Kasumi-1 (cell line): ENCODE measurements at regions not wholly inside any gene's neighbourhood (a gene's known extent, or its start where the extent isn't known, plus 50 kb on each side); places are given as distances from the start of the nearest gene placed in this dataset.

ENCODE experiments used
- DNase-seq, 2 experiments: peaks; one replicate each; lab custom pipeline; 2025; lab: John Stamatoyannopoulos, UW

DNA sequence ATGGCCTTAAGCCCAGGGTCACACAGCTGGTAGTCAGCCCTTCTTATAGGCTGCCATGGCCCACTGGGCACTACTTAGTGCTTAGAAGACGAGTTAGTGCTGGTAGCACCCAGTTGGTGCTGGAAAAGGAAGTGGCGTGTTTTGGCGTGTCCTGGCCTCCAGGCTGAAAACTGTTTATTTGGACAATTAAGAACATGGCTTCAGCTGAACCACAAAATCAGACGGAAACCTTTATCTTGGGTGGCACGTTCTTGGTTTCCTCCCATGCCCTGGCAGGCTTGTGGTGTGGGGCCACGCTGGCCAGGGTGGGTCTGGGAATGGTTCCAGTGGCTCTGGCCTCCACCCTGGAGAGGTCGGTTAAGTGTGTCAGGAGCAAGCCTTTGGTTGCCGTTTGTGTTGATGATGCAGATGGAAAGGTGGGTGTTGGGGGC lies 141.5 kb upstream of the HAAO start:
- DNase-seq = no peak

DNA sequence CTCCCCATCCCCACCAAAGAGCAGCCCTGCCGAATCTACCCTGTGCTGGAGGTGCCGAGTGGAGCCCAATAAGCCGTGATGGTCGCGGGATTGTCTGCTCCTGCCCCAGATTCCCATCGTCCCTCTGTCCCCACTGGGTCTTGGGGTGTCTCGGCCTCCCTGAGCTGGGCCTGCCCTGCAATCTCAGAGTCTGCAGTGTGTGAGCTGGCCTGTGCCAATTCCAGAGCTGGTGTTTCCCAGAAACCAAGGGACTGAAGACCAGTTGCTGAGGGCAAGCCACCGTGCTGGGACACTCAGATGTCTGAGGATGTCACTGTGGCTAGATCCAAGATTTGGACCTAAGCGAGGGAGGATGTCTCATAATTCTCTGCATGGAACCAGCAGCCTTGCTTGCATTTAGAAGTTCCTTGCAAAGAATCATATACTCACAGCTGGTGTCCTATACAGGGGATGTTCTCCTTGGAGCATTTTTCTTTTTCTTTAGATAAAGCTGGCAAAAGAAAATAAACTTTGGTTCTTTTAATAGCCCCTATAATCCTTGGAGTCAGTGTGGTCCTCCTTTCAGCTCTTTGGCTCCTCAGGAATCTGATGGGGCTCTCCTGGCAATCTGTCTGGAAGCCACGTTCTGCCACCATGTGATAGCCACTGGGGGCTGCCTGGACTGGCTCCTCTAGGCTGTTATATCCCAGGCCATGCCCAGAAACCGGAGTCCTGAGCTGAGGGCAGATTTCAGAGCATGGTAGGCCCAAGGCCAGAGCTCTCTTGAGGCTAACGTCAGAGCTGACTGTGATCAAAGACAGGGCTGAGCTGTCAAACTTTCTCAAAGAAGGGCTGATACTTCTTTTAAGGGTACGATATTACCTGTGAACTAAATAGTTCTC lies 140.1 kb upstream of the HAAO start:
- no peak for DNase-seq

DNA sequence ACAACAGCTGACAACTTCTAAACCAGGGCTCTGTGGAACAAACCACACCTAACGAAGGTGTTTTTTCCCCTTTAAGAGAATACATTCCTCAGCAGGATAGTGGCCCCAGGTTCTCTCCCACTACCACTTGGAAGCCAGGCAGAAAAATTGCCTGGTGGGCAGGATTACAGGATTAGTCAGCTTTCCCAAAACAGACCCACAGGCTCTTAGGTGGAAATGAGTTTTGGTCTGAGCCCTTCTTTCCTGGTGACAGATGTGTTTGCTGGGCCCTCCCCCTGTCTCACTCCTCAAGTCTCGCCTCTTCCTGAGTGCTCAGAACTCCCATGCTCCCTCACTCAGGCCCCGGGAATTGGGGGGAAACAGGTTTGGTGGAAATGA lies 139.4 kb upstream of the HAAO start:
- no peak for DNase-seq

DNA sequence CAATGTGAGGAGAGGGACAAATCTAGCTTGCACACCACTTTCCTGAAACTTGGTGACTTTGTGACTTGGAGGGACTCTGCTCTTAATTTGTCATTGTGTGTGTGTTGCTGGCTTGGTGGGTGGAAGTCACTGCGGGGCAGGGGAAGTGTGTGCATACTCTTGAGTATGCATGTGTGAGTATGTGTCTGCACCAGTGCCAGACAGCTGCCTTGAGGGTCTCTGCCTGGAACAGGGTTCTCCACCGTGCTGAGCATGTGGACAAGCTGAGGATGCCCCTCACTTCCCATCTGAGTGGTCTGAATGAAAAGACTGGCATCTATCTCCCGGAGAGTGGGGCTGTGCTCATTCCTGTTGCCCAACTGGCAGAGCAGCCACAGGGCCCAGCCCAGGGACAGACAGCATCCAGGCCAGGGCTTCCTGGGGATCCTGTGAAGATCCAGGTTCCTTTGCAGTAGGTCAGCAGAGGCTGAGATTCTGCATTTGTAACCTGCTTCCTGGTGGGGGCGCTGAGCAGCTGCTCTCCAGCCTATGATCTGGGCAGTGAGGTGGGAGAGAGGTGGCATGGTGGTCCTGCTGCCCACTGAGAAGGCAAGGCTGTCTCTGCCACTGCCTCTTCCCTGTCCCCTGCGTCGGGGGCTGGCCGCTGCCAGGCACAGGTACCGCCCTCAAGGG lies 138.9 kb upstream of the HAAO start:
- peak in 1 of 2 experiments; percentile 21 for DNase-seq

DNA sequence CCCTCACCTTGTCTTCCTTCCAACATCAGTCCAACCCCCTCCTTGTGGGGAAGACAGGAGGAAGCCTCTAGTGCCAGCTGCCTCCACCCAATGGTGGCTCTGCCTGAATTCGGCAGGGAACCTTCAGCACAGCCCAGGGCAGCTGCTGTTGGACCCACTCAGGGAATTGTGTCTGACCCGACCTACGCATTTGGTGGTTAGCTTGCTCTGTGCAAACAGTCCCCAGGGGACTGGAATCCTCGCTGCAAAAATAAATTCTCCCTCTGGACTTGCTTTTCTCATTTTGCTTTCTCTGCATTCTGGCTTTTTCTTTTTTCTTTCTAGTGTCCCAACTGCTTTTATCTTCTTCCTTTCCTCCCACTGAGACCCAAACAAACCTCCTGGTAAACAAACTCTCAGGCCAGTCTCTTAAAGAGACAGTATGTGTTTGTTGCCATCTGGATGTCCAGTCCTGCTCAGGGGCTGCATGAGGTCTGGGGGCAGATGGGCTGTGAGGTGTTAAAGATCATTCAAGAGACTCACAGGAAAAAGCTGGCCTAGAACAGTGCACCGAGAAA lies 137.7 kb upstream of the HAAO start:
- no peak for DNase-seq

DNA sequence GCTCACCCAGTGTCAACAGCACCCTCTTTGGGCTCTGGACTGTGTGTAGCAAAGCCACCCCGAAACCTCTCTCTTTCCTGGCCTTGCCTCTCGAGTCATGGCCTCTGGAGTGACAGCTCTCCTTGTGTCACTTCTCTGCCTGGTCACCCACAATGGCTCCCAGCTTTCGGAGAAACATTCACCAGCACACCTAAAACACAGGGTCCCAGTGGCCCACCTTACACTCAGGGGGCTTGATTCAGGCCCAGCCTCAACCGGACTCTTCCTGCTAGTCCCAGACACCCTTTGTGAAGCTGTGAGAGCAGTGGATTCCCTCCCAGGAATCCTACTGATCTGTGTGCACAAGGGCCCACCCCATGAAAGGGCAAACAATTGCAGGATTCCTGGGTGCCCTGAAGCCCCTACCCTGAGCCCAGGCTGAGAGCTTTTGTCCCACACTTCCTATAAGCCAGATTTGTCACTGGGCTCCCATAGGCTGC lies 137.2 kb upstream of the HAAO start:
- DNase-seq = no peak

DNA sequence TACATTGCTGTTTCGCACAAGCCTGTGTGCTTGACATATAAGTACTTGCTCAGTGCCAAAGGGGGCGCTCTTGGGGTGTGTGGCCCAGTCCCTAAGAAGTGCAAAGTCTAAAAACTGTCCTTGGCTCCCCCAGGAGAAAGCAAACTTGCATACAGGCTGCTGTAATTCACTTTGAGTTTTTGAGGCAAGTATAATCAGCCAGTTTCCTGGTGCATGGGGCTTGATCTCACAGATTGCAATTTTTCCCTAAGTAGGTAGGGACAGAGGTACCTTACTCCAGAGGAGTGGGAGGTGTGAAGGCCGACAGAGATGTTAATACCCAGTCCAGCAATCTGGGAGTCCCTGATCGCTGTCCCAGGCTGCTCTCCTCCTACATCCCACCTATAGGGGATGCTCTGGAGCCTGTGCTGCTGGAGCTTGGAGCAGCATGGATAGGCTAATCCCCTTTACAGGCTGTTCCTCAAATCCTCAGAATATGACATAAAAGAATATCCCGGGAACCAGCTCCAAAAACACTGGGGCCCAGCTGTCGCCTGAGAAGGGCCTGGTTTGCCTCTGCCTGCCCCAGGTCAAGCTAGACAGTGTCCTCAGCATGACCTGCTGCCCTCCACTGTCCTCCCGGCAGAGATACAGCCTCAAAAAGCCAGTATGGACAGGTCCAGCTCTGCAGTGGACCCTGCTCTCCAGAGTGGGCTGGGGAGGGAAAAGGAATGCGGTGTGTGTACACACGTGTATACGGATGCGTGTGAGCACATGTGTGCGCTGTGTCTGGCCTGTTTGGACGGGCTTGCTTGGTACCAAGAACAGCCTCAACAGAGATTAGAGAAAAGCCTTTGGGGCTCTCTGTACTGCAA lies 136.5 kb upstream of the HAAO start:
- DNase-seq = peak; percentile 93 to 94

DNA sequence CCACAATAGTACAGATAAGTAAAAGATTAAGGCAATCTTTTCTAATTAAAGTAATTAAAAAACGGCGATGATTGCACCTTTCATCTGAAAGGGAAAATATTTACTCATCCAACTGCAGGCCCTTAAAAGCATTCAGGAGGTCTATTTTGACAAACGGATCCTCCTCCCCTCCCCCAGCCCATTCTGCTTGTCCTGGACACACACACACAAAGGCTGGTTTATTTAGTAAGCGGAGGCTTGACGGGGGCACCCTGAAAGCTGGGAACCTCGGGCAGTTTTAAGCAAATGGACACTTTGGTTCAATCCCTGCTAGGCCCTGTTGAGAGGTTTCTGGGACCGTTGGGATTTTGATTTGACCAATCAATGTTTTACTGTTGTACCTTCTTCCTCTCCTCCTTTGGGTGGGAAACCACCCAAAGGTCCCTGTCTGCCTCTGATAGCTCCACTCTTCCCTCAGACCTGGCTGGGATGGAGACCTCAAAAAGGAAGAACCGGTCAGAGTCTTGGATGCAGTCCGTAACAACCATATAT lies 135.8 kb upstream of the HAAO start:
- DNase-seq = peak in 1 of 2 experiments; percentile 59

DNA sequence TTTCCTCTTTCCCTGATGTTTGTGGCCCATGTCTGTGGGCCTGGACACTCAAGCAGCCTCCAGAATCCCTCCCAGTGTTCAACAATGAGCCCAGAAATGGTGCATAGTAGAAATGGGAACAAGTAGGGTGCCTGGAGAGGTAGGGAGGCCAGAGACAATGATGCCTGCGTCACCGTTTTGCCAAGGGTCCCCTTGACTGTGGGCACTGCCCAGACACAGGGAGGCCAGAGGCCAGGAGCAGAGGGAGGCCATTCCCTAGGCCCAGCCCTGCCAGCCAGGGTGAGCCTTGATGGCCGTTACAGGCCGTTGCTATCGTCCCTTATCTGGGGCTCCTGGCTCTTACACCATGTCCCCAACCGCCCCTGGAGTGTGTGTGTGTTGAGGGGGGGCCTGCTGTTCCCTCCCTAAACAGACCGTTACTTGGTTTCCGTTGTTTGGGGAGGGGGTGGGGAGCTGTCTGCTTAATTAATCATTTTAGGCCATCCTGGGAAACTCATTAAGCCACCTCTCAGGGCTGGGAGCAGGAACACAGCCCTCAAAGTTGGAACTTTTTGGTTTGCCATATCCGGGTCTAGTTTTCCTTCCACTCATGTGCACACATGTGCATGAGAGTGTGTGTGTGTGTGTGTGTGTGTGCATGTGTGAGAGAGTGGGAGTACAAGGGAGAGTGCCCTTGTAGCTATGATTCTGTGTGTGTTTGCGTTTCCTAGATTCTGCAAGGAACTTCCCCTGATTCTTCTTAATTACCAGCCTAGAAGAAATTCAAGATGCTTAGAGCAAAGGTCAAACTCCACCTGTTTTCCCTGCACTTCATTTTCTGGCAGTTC lies 135.2 kb upstream of the HAAO start:
- DNase-seq = peak; percentile 94 to 99

DNA sequence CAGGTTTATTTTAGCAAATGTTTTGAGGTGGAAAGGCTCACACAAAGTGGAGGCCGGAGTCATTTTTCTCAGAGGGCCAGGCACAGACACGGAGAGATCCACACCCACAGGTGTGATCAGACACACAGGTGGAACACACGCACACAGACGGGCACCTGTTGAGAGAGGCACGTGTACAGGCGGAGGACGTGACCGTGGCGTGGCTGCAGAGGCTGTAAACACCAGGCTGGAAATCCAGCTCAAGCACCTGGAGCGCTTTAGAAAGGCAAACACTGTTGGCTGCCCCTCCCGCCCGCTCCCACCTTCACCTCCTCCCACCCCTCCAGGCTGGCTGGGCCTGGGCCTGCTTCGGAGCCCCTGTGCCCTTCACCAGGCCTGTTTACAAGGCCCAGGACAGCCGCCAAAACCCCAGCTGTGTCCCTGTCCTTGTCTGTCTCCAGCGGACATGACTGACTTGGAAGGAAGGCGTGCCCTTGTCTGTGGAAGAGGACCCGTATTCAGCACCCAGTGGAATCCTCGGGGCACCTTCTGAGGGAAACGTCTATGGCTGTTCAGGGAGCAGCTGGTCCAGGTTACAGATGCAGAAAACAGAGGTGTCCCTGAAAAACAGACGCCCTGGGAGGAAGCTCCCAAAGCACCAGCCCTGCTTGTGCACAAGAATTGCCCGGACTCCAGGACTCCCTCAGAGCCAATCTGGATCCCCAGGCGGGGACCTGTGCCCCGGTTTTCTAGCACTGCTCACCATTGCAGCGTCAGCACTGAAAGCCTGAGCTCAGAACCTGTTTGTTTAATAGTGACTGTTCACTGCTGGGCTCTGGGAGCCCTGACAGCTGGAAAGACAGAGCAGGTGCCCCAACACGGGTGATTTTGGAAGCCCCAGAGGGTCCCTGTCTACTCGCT lies 134.3 kb upstream of the HAAO start:
- DNase-seq = peak in 1 of 2 experiments; percentile 52

DNA sequence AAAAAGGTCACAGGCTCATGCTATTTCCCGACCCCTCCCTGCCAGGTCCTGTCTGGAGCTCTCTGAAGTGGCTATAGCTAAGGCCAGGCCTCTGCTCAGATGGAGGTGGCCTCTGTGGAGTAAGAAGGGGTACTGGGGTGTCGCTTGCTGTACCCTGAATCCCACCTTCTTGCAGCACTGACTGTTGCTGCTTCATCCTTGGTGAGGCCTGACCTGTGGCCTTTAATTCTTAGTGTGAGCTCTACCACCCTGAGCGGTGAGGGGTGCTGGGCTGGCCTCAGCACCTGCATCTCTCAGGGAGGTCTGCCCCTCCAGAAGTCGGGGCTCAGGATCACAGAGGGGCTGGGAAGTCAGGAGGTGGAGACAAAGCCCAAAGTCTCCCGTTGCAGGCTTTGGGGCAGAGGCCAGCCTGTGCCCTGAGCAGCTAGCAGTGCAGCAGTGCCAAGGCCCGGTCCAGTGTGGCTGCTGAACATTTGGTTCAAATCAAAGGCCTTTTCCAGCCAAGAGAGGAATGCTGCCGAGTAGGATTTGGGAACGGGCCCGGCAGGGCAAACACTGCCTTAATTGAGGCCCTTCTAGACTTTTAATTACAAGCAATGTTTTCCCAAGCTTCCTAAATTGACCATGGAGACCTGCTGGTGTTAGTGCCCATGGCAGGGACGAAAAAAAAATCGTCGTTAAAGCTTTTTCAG lies 133.5 kb upstream of the HAAO start:
- no peak for DNase-seq

DNA sequence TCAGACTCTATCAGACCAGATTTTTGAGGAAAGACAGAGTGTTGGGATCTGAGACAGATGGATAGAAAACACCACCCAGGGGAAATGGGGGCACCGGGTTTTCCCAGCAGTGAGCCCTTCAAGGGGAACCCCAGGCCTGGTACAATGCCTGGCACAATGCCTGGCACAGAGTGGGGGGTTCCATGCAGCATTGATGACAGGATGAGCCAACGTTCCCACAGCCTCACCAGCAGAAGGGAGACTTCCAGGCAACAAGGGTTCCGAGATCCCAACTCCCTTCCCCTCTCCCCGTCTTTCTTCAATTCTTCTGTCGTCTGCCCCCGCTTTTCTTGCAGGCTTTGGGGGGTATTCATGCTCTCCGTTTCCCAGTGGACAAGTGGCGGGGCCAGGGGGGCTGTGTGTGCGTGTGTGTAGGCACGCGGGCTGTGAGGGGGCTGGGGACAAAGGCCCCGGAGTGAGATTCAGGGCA lies 132.1 kb upstream of the HAAO start:
- DNase-seq = no peak

DNA sequence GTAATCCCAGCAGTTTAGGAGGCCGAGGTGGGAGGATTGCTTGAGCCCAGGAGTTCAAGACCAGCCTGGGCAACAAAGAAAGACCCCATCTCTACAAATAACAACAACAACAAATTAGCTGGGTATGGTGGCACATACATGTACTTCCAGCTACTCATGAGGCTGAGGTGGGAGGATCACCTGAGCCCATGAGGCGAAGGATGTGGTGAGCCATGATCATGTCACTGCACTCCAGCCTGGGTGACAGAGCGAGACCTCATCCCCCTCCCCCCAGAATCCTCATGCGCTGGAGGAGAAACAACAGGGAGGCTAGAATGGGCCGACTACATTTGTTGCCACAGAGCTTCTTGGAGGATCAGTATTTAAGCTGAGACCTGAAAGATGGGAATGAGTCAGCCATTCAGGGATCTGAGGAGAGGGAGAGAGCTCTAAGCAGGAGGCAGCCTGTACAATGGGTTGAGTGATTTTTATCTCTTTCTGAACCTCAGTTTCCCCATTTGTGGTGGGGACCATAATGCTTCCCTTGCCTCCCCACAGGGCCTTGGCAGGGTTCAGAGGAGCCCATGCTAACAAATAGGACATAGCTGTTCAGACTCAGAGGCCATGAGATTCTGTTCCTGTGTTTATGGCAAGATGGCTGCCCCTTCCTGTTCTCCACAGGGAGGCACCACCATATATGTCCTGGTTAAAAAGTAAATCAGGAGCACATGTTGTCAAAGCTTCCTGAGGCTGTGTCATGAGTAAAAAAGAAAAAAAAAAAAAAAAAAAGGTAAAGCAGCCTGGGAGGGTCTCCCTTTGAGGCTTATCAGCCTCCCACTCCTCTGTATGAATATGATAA lies 131.4 kb upstream of the HAAO start:
- no peak for DNase-seq

DNA sequence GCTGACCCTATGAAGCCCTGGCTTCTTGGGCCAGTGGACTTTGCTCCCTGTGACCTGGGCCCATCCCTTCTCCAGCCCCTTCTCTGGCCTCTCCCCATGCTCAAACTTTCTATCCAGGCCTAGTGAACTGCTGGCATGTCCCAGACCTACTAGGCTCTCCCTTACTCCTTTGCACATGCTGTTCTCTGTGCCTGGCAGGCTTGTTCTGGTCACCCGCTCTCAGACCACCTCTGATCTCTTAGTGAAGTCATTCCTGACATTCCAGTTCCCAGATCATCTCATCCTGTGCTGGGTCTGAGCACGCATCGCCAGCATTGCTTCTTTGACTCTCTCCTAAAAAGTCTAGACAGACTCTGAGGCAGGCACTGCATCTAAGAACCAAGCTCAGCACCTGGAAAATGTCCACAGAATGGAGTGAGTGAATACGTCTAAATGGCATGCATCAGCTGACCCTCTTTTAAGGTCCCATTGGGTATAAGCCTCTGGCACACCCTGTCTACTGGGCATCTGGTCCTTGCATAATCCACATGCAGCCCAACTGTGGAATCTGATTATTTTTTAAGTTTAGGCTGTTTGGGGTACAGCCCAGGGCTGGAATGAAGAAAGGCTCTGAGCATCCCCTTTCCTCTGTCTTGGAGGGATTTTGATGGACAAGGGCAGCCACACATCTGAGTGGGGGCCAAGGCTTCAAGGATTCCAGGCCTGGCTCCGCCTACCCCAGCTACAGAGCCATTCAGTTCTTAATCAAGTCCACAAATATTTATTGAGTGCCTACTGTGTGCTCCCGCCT lies 130.6 kb upstream of the HAAO start:
- DNase-seq = no peak

DNA sequence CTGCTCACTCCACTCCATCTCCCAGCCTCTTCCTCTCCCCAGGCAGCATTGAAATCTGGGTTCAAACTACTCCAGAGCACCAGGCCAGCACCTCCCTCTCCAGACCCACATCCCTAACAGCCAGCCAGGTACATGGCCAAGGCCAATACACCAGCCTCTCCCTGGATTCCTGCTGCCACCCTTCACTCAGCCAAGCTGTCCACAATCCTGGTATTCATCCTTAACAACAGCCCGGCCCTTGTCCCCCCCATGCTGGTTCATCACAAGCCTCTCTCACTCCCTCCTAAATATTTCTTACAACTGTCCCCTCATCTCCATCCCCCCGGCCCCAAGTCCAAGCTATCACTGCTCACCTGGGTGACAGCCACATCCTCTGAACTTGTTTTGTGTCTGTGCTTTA lies 129.9 kb upstream of the HAAO start:
- DNase-seq = no peak

DNA sequence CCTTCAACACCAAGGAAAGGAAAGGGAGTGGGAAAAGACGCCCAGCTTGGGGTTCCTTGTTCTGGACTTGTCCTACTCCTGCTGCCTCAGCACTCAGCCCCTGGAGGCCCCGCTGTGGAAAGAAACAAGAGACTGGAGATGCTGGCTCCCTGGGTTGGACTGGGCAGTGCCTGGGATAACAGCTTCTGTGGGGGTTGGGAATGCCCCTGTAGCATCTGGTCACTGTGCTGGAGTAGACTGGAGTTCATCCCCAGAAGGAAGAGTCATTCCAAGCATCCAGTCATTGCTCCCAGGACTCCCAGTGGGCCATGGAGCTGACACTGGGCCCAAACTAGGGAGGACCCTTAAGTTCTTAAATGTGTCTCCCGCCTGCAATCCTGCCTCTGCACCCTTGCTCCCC lies 129.3 kb upstream of the HAAO start:
- DNase-seq = no peak

DNA sequence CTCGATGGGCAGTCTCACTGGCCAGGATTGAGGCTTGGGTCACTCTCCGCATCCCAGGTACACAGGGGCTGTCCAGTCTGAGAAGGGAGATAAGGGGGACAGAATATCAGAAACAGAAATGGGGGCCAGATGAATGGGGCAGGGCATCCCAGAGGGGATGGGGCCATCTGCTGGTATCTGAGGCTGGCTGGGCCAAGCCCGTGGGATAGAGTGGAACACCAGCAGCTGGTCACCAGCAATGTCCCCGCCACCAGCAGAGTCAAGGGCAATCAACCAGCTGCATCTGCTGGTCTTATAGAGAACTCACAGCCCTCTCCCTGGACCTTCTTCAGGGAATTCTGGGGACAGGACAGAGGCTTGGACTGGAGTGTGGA lies 128.8 kb upstream of the HAAO start:
- DNase-seq = no peak
